ENCODE measurements at regions not wholly inside any gene's neighbourhood (a gene's known extent, or its start where the extent isn't known, plus 50 kb on each side); places are given as distances from the start of the nearest gene placed in this dataset.

GRCh38 chr17:71986886-71987285, 133.9 kb upstream of the SOX9 start:
- no peak for DNase-seq (ENCODE audit: low spot score)
- H3K4me1 ChIP-seq: no peaks in the 10 kb centered on the region
- no peaks in the 10 kb centered on the region for H3K27me3 ChIP-seq
- no peak for TF ChIP-seq CTCF (IDR thresholded peaks at IDR 0.05)
- no peaks in the 10 kb centered on the region for H3K36me3 ChIP-seq
- no peak overlapping the region for H3K27ac ChIP-seq
- H3K9me3 ChIP-seq: no peaks in the 10 kb centered on the region
- no peak overlapping the region for H3K4me3 ChIP-seq

- H3K27ac ChIP-seq: no peak overlapping the region
- no peaks in the 10 kb centered on the region for H3K9me3 ChIP-seq
- H3K36me3 ChIP-seq: no peaks in the 10 kb centered on the region
- no peak overlapping the region for H3K4me3 ChIP-seq
- H3K27me3 ChIP-seq: no peaks in the 10 kb centered on the region
- DNase-seq (ENCODE audit: low spot score): no peak
- TF ChIP-seq CTCF (IDR thresholded peaks at IDR 0.05): no peak
- no peaks in the 10 kb centered on the region for H3K4me1 ChIP-seq
Measured at GRCh38 chr17:71987634-71988033, 133.2 kb upstream of the SOX9 start.

- no peak for TF ChIP-seq CTCF (IDR thresholded peaks at IDR 0.05)
- no peaks in the 10 kb centered on the region for H3K36me3 ChIP-seq
- H3K4me1 ChIP-seq: no peaks in the 10 kb centered on the region
- no peak overlapping the region for H3K4me3 ChIP-seq
- H3K9me3 ChIP-seq: no peaks in the 10 kb centered on the region
- no peaks in the 10 kb centered on the region for H3K27me3 ChIP-seq
- DNase-seq (ENCODE audit: low spot score): no peak
- no peak overlapping the region for H3K27ac ChIP-seq
Measured at GRCh38 chr17:71989117-71989516, 131.7 kb upstream of the SOX9 start.

GRCh38 chr17:71993363-71993762, 127.5 kb upstream of the SOX9 start:
- no peaks in the 10 kb centered on the region for H3K27me3 ChIP-seq
- TF ChIP-seq CTCF (IDR thresholded peaks at IDR 0.05): no peak
- H3K9me3 ChIP-seq: no peaks in the 10 kb centered on the region
- H3K36me3 ChIP-seq: no peaks in the 10 kb centered on the region
- no peak for DNase-seq (ENCODE audit: low spot score)
- H3K4me3 ChIP-seq: no peak overlapping the region
- H3K4me1 ChIP-seq: no peaks in the 10 kb centered on the region
- H3K27ac ChIP-seq: no peak overlapping the region

- Histone ChIP-seq H3K27ac (no peak overlapping the region), H3K36me3 (no peaks in the 10 kb centered on the region), H3K4me1 (no peaks in the 10 kb centered on the region), H3K27me3 (no peaks in the 10 kb centered on the region), H3K4me3 (no peak overlapping the region), H3K9me3 (no peaks in the 10 kb centered on the region)
- TF ChIP-seq CTCF (IDR thresholded peaks at IDR 0.05): no peak
- DNase-seq (ENCODE audit: low spot score): no peak
Measured at GRCh38 chr17:71995590-71995989, 125.2 kb upstream of the SOX9 start.

- H3K27me3 ChIP-seq: no peaks in the 10 kb centered on the region
- no peak for TF ChIP-seq CTCF (IDR thresholded peaks at IDR 0.05)
- H3K4me1 ChIP-seq: no peaks in the 10 kb centered on the region
Measured at GRCh38 chr17:72004011-72004427, 116.8 kb upstream of the SOX9 start.

More at GRCh38 chr17:72004011-72004427, 116.8 kb upstream of the SOX9 start:
- DNase-seq (ENCODE audit: low spot score): no peak
- Histone ChIP-seq H3K27ac (no peak overlapping the region), H3K9me3 (no peaks in the 10 kb centered on the region), H3K36me3 (no peaks in the 10 kb centered on the region), H3K4me3 (no peak overlapping the region)
